GM10266 (cell line): ENCODE measurements at regions not wholly inside any gene's neighbourhood (a gene's known extent, or its start where the extent isn't known, plus 50 kb on each side); places are given as distances from the start of the nearest gene placed in this dataset.

Experiments
- DNase-seq: peaks from one replicate; pipeline ENCODE4 v3.0.0; 2012; ENCODE audit errors: extremely low spot score
- CTCF ChIP-seq: IDR thresholded peaks from 2 replicates; pipeline ENCODE4 v1.5.1; 2012; ENCODE audit warnings: mild to moderate bottlenecking, low read depth; ENCODE audit not compliant: control insufficient read depth, insufficient read depth; ENCODE audit errors: missing control alignments

- no peak for DNase-seq
- no peak for TF ChIP-seq CTCF
These were observed 277.5 kb downstream of the FBXW7 start for GRCh38 chr4:152258391-152258790.

- no peak for DNase-seq
- TF ChIP-seq CTCF = no peak
These were observed 278.3 kb downstream of the FBXW7 start for GRCh38 chr4:152257601-152258066.

GRCh38 chr4:152256996-152257395, 278.9 kb downstream of the FBXW7 start:
- DNase-seq = no peak
- no peak for TF ChIP-seq CTCF

- peak; percentile 34 for DNase-seq
- no peak for TF ChIP-seq CTCF
These were observed 280.5 kb downstream of the FBXW7 start for GRCh38 chr4:152255437-152255836.

- no peak for TF ChIP-seq CTCF
- DNase-seq = no peak
These were observed 287.5 kb downstream of the FBXW7 start for GRCh38 chr4:152248347-152248746.

GRCh38 chr4:152247271-152247975, 288.5 kb downstream of the FBXW7 start:
- TF ChIP-seq CTCF = no peak
- DNase-seq = no peak

GRCh38 chr4:152246659-152247058, 289.2 kb downstream of the FBXW7 start:
- no peak for TF ChIP-seq CTCF

More at GRCh38 chr4:152246659-152247058, 289.2 kb downstream of the FBXW7 start:
- DNase-seq = no peak
